ENCODE measurements at regions not wholly inside any gene's neighbourhood (a gene's known extent, or its start where the extent isn't known, plus 50 kb on each side); places are given as distances from the start of the nearest gene placed in this dataset.
"Not testable (repeated sequence)": the region's sequence is repeated elsewhere in the genome, so short reads cannot be mapped to it uniquely, and the experiment has no call there.

GRCh38 chr14:42992930-42993329, 1386.3 kb downstream of the LRFN5 start:
- Histone ChIP-seq H3K36me3 (ENCODE audit: control insufficient read depth, insufficient read depth, low read length) (no peaks in the 10 kb centered on the region), H3K4me1 (ENCODE audit: control insufficient read depth, insufficient read depth, low read length) (no peaks in the 10 kb centered on the region), H3K27me3 (ENCODE audit: control insufficient read depth, insufficient read depth, low read length) (no peaks in the 10 kb centered on the region), H3K4me3 (ENCODE audit: low read length) (no peak overlapping the region), H3K27ac (ENCODE audit: low read length) (no peak overlapping the region), H3K9me3 (replicated peaks; ENCODE audit: control insufficient read depth, low read depth, low read length) (peaks cover 1% of the 10 kb centered on the region)
- no peak for DNase-seq
- no CpG with 5 or more reads among the region's 1 CpG for WGBS (ENCODE audit: insufficient coverage)

DNA sequence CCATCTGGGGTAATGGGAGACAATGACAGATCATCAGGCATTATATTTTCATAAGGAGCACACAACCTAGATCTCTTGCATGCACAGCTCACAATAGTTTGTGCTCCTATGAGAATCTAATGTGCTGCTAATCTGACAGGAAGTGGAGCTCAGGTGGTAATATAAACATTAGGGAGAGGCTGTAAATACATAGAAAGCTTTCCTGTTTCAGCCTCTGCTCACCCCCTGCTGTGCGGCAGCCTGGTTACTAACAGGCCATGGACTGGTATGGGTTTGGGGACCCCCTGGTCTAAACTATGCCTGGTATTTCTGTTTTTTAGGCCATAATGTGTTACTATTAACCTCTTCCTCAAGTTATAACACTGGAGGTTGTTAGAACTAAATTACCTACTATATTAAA, 1373.7 kb downstream of the LRFN5 start:
- Histone ChIP-seq H3K27ac (ENCODE audit: low read length) (no peak overlapping the region), H3K4me3 (ENCODE audit: low read length) (no peak overlapping the region), H3K9me3 (replicated peaks; ENCODE audit: control insufficient read depth, low read depth, low read length) (peaks cover under 1% of the 10 kb centered on the region), H3K4me1 (ENCODE audit: control insufficient read depth, insufficient read depth, low read length) (no peaks in the 10 kb centered on the region), H3K36me3 (ENCODE audit: control insufficient read depth, insufficient read depth, low read length) (no peaks in the 10 kb centered on the region), H3K27me3 (ENCODE audit: control insufficient read depth, insufficient read depth, low read length) (no peaks in the 10 kb centered on the region)
- WGBS (ENCODE audit: insufficient coverage) = 100% methylated on average over 1 of the region's 1 CpG
- DNase-seq = no peak

DNA sequence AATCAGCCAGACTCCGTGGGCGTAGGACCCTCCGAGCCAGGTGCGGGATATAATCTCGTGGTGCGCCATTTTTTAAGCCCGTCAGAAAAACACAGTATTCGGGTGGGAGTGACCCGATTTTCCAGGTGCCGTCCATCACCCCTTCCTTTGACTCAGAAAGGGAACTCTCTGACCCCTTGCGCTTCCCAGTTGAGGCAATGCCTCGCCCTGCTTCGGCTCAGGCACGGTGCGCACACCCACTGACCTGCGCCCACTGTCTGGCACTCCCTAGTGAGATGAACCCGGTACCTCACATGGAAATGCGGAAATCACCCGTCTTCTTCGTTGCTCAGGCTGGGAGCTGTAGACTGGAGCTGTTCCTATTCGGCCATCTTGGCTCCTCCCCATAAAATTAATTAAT, 1366.5 kb downstream of the LRFN5 start:
- H3K27ac ChIP-seq (ENCODE audit: low read length); H3K27me3 ChIP-seq (ENCODE audit: control insufficient read depth, insufficient read depth, low read length); H3K4me3 ChIP-seq (ENCODE audit: low read length); H3K9me3 ChIP-seq (replicated peaks; ENCODE audit: control insufficient read depth, low read depth, low read length); H3K4me1 ChIP-seq (ENCODE audit: control insufficient read depth, insufficient read depth, low read length); DNase-seq; H3K36me3 ChIP-seq (ENCODE audit: control insufficient read depth, insufficient read depth, low read length): not testable (repeated sequence)
- WGBS (ENCODE audit: insufficient coverage) = 91% methylated on average over 4 of the region's 21 CpGs

- H3K36me3 ChIP-seq (ENCODE audit: control insufficient read depth, insufficient read depth, low read length) = no peaks in the 10 kb centered on the region
- no peaks in the 10 kb centered on the region for H3K4me1 ChIP-seq (ENCODE audit: control insufficient read depth, insufficient read depth, low read length)
- 86% methylated on average over 1 of the region's 4 CpGs for WGBS (ENCODE audit: insufficient coverage)
- H3K27ac ChIP-seq (ENCODE audit: low read length) = no peak overlapping the region
- no peak overlapping the region for H3K4me3 ChIP-seq (ENCODE audit: low read length)
- H3K9me3 ChIP-seq (replicated peaks; ENCODE audit: control insufficient read depth, low read depth, low read length) = no peaks in the 10 kb centered on the region
- no peak for DNase-seq
- no peaks in the 10 kb centered on the region for H3K27me3 ChIP-seq (ENCODE audit: control insufficient read depth, insufficient read depth, low read length)
These were observed 1358.8 kb downstream of the LRFN5 start for GRCh38 chr14:42965512-42965911.

- H3K27ac ChIP-seq (ENCODE audit: low read length) = no peak overlapping the region
- H3K36me3 ChIP-seq (ENCODE audit: control insufficient read depth, insufficient read depth, low read length) = no peaks in the 10 kb centered on the region
- DNase-seq = no peak
- H3K27me3 ChIP-seq (ENCODE audit: control insufficient read depth, insufficient read depth, low read length) = no peaks in the 10 kb centered on the region
- H3K4me3 ChIP-seq (ENCODE audit: low read length) = no peak overlapping the region
- no peaks in the 10 kb centered on the region for H3K4me1 ChIP-seq (ENCODE audit: control insufficient read depth, insufficient read depth, low read length)
- H3K9me3 ChIP-seq (replicated peaks; ENCODE audit: control insufficient read depth, low read depth, low read length) = no peaks in the 10 kb centered on the region
- no CpG with 5 or more reads among the region's 3 CpGs for WGBS (ENCODE audit: insufficient coverage)
These were observed 1354.8 kb downstream of the LRFN5 start for GRCh38 chr14:42961509-42961908.

GRCh38 chr14:42950363-42950762, 1343.7 kb downstream of the LRFN5 start:
- H3K4me1 ChIP-seq (ENCODE audit: control insufficient read depth, insufficient read depth, low read length) = no peaks in the 10 kb centered on the region
- H3K27ac ChIP-seq (ENCODE audit: low read length) = no peak overlapping the region
- H3K4me3 ChIP-seq (ENCODE audit: low read length) = no peak overlapping the region
- peaks cover 2% of the 10 kb centered on the region for H3K9me3 ChIP-seq (replicated peaks; ENCODE audit: control insufficient read depth, low read depth, low read length)
- H3K36me3 ChIP-seq (ENCODE audit: control insufficient read depth, insufficient read depth, low read length) = no peaks in the 10 kb centered on the region
- no peaks in the 10 kb centered on the region for H3K27me3 ChIP-seq (ENCODE audit: control insufficient read depth, insufficient read depth, low read length)
- no peak for DNase-seq
- whole genome bisulfite sequencing (ENCODE audit: insufficient coverage) = no CpG with 5 or more reads among the region's 6 CpGs

DNA sequence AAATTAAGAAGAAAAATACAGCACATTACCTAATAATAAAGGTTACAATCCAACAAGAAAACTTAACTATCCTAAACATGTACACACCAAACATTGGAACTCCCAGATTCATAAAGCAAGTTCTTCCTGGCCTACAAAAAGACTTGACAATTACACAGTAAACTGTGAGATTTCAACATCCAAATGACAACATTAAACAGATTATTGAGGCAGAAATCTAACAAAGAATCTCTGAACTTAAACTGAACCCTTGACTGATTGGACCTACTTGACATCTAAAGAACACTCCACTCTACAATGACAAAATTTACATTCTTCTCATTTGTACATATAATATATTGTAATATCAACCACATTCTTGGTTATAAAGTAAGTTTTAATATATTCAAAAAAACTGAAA, 1341.3 kb downstream of the LRFN5 start:
- no peaks in the 10 kb centered on the region for H3K4me1 ChIP-seq (ENCODE audit: control insufficient read depth, insufficient read depth, low read length)
- no peak overlapping the region for H3K27ac ChIP-seq (ENCODE audit: low read length)
- no peaks in the 10 kb centered on the region for H3K36me3 ChIP-seq (ENCODE audit: control insufficient read depth, insufficient read depth, low read length)
- H3K4me3 ChIP-seq (ENCODE audit: low read length) = no peak overlapping the region
- peaks cover 2% of the 10 kb centered on the region for H3K9me3 ChIP-seq (replicated peaks; ENCODE audit: control insufficient read depth, low read depth, low read length)
- H3K27me3 ChIP-seq (ENCODE audit: control insufficient read depth, insufficient read depth, low read length) = no peaks in the 10 kb centered on the region
- no peak for DNase-seq

- no peaks in the 10 kb centered on the region for H3K27me3 ChIP-seq (ENCODE audit: control insufficient read depth, insufficient read depth, low read length)
- DNase-seq = peak; percentile 14
- no peak overlapping the region for H3K4me3 ChIP-seq (ENCODE audit: low read length)
- no peaks in the 10 kb centered on the region for H3K36me3 ChIP-seq (ENCODE audit: control insufficient read depth, insufficient read depth, low read length)
- H3K27ac ChIP-seq (ENCODE audit: low read length) = no peak overlapping the region
- H3K4me1 ChIP-seq (ENCODE audit: control insufficient read depth, insufficient read depth, low read length) = no peaks in the 10 kb centered on the region
- no peaks in the 10 kb centered on the region for H3K9me3 ChIP-seq (replicated peaks; ENCODE audit: control insufficient read depth, low read depth, low read length)
- WGBS (ENCODE audit: insufficient coverage) = no CpG with 5 or more reads among the region's 2 CpGs
These were observed 1337.6 kb downstream of the LRFN5 start for GRCh38 chr14:42944284-42944683.

- Histone ChIP-seq H3K9me3 (replicated peaks; ENCODE audit: control insufficient read depth, low read depth, low read length) (peaks cover 2% of the 10 kb centered on the region), H3K27ac (ENCODE audit: low read length) (no peak overlapping the region), H3K36me3 (ENCODE audit: control insufficient read depth, insufficient read depth, low read length) (no peaks in the 10 kb centered on the region), H3K27me3 (ENCODE audit: control insufficient read depth, insufficient read depth, low read length) (no peaks in the 10 kb centered on the region), H3K4me1 (ENCODE audit: control insufficient read depth, insufficient read depth, low read length) (peaks cover 4% of the 10 kb centered on the region), H3K4me3 (ENCODE audit: low read length) (no peak overlapping the region)
- DNase-seq = no peak
- WGBS (ENCODE audit: insufficient coverage) = 100% methylated on average over 1 of the region's 2 CpGs
These were observed 1324.6 kb downstream of the LRFN5 start for GRCh38 chr14:42931308-42931707.

GRCh38 chr14:42929806-42930480, 1323.3 kb downstream of the LRFN5 start:
- peaks cover 2% of the 10 kb centered on the region for H3K9me3 ChIP-seq (replicated peaks; ENCODE audit: control insufficient read depth, low read depth, low read length)
- WGBS (ENCODE audit: insufficient coverage) = 8% methylated on average over 4 of the region's 5 CpGs
- peaks cover 4% of the 10 kb centered on the region for H3K4me1 ChIP-seq (ENCODE audit: control insufficient read depth, insufficient read depth, low read length)
- no peak overlapping the region for H3K4me3 ChIP-seq (ENCODE audit: low read length)
- H3K27ac ChIP-seq (ENCODE audit: low read length) = no peak overlapping the region
- no peaks in the 10 kb centered on the region for H3K27me3 ChIP-seq (ENCODE audit: control insufficient read depth, insufficient read depth, low read length)
- peak; percentile 66 for DNase-seq
- H3K36me3 ChIP-seq (ENCODE audit: control insufficient read depth, insufficient read depth, low read length) = no peaks in the 10 kb centered on the region

GRCh38 chr14:42927313-42927712, 1320.6 kb downstream of the LRFN5 start:
- Histone ChIP-seq H3K27ac (ENCODE audit: low read length) (no peak overlapping the region), H3K4me1 (ENCODE audit: control insufficient read depth, insufficient read depth, low read length) (peaks cover 4% of the 10 kb centered on the region), H3K27me3 (ENCODE audit: control insufficient read depth, insufficient read depth, low read length) (no peaks in the 10 kb centered on the region), H3K9me3 (replicated peaks; ENCODE audit: control insufficient read depth, low read depth, low read length) (peaks cover 5% of the 10 kb centered on the region), H3K36me3 (ENCODE audit: control insufficient read depth, insufficient read depth, low read length) (no peaks in the 10 kb centered on the region), H3K4me3 (ENCODE audit: low read length) (no peak overlapping the region)
- WGBS (ENCODE audit: insufficient coverage) = no CpG with 5 or more reads among the region's 2 CpGs
- DNase-seq = no peak
